ENCODE measurements at regions not wholly inside any gene's neighbourhood (a gene's known extent, or its start where the extent isn't known, plus 50 kb on each side); places are given as distances from the start of the nearest gene placed in this dataset.
"Not testable (repeated sequence)": the region's sequence is repeated elsewhere in the genome, so short reads cannot be mapped to it uniquely, and the experiment has no call there.

DNA sequence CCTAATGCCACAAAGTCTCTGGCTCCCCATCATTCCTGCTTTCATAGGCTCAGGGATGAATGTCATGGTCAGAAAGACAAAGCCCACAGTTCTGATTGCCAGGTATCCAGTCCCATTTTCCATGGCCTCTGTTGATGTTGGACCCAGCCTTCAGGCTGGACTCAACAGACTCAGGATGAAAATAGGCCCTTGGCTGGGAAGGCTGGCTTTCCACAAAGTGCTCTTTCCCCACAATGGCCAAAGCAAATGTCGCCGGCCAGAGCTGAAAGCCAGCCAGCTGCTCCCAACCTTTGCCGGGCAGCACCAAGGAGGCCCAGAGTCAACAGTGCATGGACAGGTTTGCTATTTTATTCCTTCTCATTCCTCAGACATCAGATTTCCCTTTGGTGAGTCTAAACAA, 430.1 kb upstream of the FGF16 start:
- DNase-seq (ENCODE audit: low spot score in 2 of 2, unreplicated experiment in 2 of 2), result no peak
- H3K9me3 Mint-ChIP-seq, result peaks cover 16% of the 10 kb centered on the region
- no peak overlapping the region for H3K4me3 Mint-ChIP-seq
- H3K27me3 Mint-ChIP-seq (ENCODE audit: low read depth), result no peaks in the 10 kb centered on the region
- H3K27ac Mint-ChIP-seq, result no peak overlapping the region
- TF ChIP-seq, protein P1, sequence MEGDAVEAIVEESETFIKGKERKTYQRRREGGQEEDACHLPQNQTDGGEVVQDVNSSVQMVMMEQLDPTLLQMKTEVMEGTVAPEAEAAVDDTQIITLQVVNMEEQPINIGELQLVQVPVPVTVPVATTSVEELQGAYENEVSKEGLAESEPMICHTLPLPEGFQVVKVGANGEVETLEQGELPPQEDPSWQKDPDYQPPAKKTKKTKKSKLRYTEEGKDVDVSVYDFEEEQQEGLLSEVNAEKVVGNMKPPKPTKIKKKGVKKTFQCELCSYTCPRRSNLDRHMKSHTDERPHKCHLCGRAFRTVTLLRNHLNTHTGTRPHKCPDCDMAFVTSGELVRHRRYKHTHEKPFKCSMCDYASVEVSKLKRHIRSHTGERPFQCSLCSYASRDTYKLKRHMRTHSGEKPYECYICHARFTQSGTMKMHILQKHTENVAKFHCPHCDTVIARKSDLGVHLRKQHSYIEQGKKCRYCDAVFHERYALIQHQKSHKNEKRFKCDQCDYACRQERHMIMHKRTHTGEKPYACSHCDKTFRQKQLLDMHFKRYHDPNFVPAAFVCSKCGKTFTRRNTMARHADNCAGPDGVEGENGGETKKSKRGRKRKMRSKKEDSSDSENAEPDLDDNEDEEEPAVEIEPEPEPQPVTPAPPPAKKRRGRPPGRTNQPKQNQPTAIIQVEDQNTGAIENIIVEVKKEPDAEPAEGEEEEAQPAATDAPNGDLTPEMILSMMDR (IDR thresholded peaks at IDR 0.05; ENCODE audit: unreplicated experiment), result no peak
- H3K4me1 Mint-ChIP-seq, result no peaks in the 10 kb centered on the region
- H3K36me3 Mint-ChIP-seq, result no peaks in the 10 kb centered on the region

DNA sequence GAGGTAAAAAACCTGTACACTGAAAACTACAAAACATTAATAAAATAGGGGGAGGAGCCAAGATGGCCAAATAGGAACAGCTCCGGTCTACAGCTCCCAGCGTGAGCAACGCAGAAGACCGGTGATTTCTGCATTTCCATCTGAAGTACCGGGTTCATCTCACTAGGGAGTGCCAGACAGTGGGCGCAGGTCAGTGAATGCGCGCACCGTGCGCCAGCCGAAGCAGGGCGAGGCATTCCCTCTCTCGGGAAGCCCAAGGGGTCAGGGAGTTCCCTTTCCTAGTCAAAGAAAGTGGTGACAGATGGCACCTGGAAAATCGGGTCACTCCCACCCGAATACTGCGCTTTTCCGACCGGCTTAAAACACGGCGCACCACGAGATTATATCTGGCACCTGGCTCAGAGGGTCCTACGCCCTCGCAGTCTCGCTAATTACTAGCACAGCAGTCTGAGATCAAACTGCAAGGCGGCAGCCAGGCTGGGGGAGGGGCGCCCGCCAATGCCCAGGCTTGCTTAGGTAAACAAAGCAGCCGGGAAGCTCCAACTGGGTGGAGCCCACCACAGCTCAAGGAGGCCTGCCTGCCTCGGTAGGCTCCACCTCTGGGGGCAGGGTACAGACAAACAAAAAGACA, 400.9 kb upstream of the FGF16 start:
- not testable (repeated sequence) for H3K36me3 Mint-ChIP-seq; H3K27me3 Mint-ChIP-seq (ENCODE audit: low read depth); H3K4me1 Mint-ChIP-seq
- H3K9me3 Mint-ChIP-seq, result peaks cover 26% of the 10 kb centered on the region
- peak overlapping the region; percentile 67 for H3K4me3 Mint-ChIP-seq
- peak overlapping the region; percentile 12 for H3K27ac Mint-ChIP-seq
- peak in 1 of 2 experiments; percentile 38 for DNase-seq (ENCODE audit: low spot score in 2 of 2, unreplicated experiment in 2 of 2)

DNA sequence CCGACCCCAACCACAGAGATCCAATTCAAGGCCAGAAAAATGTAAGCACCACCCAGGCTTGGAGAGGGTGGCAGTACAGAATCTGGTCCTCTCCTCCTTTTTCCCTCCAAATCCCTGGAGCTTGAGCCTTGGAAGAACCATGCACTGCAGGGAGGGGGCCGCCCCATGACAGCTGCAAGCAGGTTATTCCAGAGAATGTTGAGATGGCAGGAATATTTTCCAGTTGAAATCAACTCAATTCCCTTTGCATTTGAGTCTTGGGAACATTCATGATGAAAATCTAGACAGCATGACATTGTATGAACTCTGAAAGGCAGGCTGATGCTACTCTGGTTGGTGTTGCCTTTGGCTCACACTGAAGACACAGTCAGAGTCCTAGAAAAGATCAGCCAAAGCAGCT, 386.6 kb upstream of the FGF16 start:
- no peak overlapping the region for H3K27ac Mint-ChIP-seq
- TF ChIP-seq, protein P1 (IDR thresholded peaks at IDR 0.05; ENCODE audit: unreplicated experiment), result no peak
- H3K4me3 Mint-ChIP-seq, result no peak overlapping the region
- H3K36me3 Mint-ChIP-seq, result no peaks in the 10 kb centered on the region
- no peak for DNase-seq (ENCODE audit: low spot score in 2 of 2, unreplicated experiment in 2 of 2)
- no peaks in the 10 kb centered on the region for H3K4me1 Mint-ChIP-seq
- H3K9me3 Mint-ChIP-seq, result peaks cover 16% of the 10 kb centered on the region
- no peaks in the 10 kb centered on the region for H3K27me3 Mint-ChIP-seq (ENCODE audit: low read depth)

GRCh38 chrX:77061022-77061421, 386.2 kb upstream of the FGF16 start:
- H3K27me3 Mint-ChIP-seq (ENCODE audit: low read depth), result no peaks in the 10 kb centered on the region
- no peak for DNase-seq (ENCODE audit: low spot score in 2 of 2, unreplicated experiment in 2 of 2)
- no peaks in the 10 kb centered on the region for H3K4me1 Mint-ChIP-seq
- peaks cover 14% of the 10 kb centered on the region for H3K9me3 Mint-ChIP-seq
- TF ChIP-seq, protein P1 (IDR thresholded peaks at IDR 0.05; ENCODE audit: unreplicated experiment), result no peak
- no peaks in the 10 kb centered on the region for H3K36me3 Mint-ChIP-seq
- H3K27ac Mint-ChIP-seq, result no peak overlapping the region
- no peak overlapping the region for H3K4me3 Mint-ChIP-seq

DNA sequence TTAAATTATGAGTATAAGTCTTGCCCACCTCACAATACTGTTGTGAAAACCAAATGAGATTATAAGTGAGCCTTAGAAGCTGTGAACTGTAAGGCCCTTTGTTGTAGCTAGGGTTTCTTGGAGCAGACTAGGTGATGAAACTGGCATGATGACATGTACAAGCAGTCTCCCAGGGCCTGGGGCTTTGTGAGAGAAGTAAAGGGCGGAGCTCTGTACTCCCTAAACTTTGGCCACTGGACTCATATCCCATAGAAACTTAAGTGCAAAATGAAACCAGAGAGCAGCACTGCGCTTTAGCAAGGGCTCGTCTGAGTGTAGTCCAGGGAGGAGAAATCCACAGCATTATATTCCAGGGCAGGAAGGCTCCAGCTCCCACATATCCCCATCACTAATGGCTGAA, 385.6 kb upstream of the FGF16 start:
- Mint-ChIP-seq H3K27me3 (ENCODE audit: low read depth) (no peaks in the 10 kb centered on the region), H3K36me3 (no peaks in the 10 kb centered on the region), H3K4me1 (no peaks in the 10 kb centered on the region), H3K27ac (no peak overlapping the region), H3K9me3 (peaks cover 14% of the 10 kb centered on the region), H3K4me3 (no peak overlapping the region)
- DNase-seq (ENCODE audit: low spot score in 2 of 2, unreplicated experiment in 2 of 2), result no peak
- TF ChIP-seq, protein P1 (IDR thresholded peaks at IDR 0.05; ENCODE audit: unreplicated experiment), result no peak

DNA sequence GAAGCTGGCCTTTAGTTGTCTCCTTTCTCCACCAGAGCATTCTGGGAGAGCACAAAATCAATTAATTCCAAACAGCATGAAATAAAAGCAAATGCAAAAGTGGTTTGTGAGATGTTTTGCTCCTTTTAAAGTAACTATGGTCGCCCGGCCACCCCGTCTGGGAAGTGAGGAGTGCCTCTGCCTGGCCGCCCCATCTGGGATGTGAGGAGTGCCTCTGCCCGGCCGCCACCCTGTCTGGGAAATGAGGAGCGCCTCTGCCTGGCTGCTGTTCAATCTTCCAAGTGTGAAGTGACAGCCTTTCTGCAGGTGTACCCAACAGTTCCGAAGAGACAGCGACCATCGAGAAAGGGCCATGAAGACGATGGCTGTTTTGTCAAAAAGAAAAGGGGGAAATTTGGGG, 381.3 kb upstream of the FGF16 start:
- Mint-ChIP-seq H3K36me3 (no peaks in the 10 kb centered on the region), H3K27ac (no peak overlapping the region), H3K9me3 (peaks cover 30% of the 10 kb centered on the region), H3K4me1 (no peaks in the 10 kb centered on the region), H3K27me3 (ENCODE audit: low read depth) (no peaks in the 10 kb centered on the region), H3K4me3 (no peak overlapping the region)
- TF ChIP-seq, protein P1 (IDR thresholded peaks at IDR 0.05; ENCODE audit: unreplicated experiment), result no peak
- no peak for DNase-seq (ENCODE audit: low spot score in 2 of 2, unreplicated experiment in 2 of 2)

Measured in mesothelial cell of epicardium (in vitro differentiated cells).